PFSK-1 (cell line): ENCODE measurements at regions not wholly inside any gene's neighbourhood (a gene's known extent, or its start where the extent isn't known, plus 50 kb on each side); places are given as distances from the start of the nearest gene placed in this dataset.

Experiments
- FOXP2 ChIP-seq: optimal IDR thresholded peaks from 2 replicates; pipeline ENCODE3; 2011; ENCODE audit warnings: borderline replicate concordance, control low read depth, inconsistent platforms; ENCODE audit not compliant: insufficient read depth; ENCODE audit errors: extremely low read length, extremely low read depth
- POLR2AphosphoS5 ChIP-seq: IDR thresholded peaks from 2 replicates; pipeline ENCODE4 v1.6.1; 2012; ENCODE audit warnings: low read depth, mild to moderate bottlenecking, control low read depth, low read length, moderate library complexity
- SIN3A ChIP-seq: IDR thresholded peaks from 2 replicates; pipeline ENCODE4 v1.6.1; 2012; ENCODE audit warnings: mild to moderate bottlenecking, low read length, moderate library complexity, borderline replicate concordance; ENCODE audit not compliant: insufficient read depth
- TAF1 ChIP-seq: IDR thresholded peaks from 2 replicates; pipeline ENCODE4 v1.6.1; 2012; ENCODE audit warnings: low read length, control low read depth, borderline replicate concordance; ENCODE audit not compliant: insufficient read depth
- TF ChIP-seq, protein P1 (sequence below), 2 experiments: IDR thresholded peaks; 2 replicates each; pipeline versions ENCODE4 v1.6.1 to v1.8.0; 2011 to 2012; ENCODE audit warnings: low read depth in 2 of 2, low read length in 2 of 2, control low read depth in 1 of 2, inconsistent platforms in 1 of 2, mild to moderate bottlenecking in 1 of 2, moderate library complexity in 1 of 2; ENCODE audit not compliant: insufficient read depth in 1 of 2

GRCh38 chr11:22432291-22433093 lies 94.3 kb downstream of the SLC17A6 start:
- TF ChIP-seq POLR2AphosphoS5 (no peak), SIN3A (no peak), FOXP2 (no peak), TAF1 (no peak)
- TF ChIP-seq, protein P1, sequence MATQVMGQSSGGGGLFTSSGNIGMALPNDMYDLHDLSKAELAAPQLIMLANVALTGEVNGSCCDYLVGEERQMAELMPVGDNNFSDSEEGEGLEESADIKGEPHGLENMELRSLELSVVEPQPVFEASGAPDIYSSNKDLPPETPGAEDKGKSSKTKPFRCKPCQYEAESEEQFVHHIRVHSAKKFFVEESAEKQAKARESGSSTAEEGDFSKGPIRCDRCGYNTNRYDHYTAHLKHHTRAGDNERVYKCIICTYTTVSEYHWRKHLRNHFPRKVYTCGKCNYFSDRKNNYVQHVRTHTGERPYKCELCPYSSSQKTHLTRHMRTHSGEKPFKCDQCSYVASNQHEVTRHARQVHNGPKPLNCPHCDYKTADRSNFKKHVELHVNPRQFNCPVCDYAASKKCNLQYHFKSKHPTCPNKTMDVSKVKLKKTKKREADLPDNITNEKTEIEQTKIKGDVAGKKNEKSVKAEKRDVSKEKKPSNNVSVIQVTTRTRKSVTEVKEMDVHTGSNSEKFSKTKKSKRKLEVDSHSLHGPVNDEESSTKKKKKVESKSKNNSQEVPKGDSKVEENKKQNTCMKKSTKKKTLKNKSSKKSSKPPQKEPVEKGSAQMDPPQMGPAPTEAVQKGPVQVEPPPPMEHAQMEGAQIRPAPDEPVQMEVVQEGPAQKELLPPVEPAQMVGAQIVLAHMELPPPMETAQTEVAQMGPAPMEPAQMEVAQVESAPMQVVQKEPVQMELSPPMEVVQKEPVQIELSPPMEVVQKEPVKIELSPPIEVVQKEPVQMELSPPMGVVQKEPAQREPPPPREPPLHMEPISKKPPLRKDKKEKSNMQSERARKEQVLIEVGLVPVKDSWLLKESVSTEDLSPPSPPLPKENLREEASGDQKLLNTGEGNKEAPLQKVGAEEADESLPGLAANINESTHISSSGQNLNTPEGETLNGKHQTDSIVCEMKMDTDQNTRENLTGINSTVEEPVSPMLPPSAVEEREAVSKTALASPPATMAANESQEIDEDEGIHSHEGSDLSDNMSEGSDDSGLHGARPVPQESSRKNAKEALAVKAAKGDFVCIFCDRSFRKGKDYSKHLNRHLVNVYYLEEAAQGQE (IDR thresholded peaks at IDR 0.05; ENCODE audit: insufficient read depth in 1 of 2, low read depth in 2 of 2, low read length in 2 of 2) = no peak

DNA sequence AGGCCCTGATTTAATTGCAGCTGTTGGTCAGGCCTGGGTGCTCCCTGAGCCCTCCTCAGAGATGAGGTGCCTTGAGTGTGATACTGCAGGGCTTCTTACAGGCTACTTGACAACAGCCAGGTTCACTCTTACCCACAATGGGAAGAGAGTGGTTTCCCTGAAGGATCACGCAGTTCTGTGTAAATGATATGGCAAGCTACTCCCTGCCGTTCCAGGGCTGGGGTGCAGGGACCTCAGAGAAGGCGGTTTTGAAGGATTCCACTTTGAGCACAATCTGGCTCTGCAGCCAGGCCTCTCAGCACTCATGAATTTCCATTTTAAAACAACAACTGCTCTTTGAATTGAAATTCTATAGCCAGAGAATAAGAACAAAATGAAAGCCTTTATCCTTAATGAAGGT lies 92.9 kb downstream of the SLC17A6 start:
- TF ChIP-seq, protein P1 (IDR thresholded peaks at IDR 0.05; ENCODE audit: insufficient read depth in 1 of 2, low read depth in 2 of 2, low read length in 2 of 2) = no peak
- TF ChIP-seq POLR2AphosphoS5 = no peak

- TF ChIP-seq TAF1 (no peak), SIN3A (no peak), FOXP2 (no peak), POLR2AphosphoS5 (no peak)
- TF ChIP-seq, protein P1 (IDR thresholded peaks at IDR 0.05; ENCODE audit: insufficient read depth in 1 of 2, low read depth in 2 of 2, low read length in 2 of 2) = no peak
These were observed 92.5 kb downstream of the SLC17A6 start for GRCh38 chr11:22430639-22431038.

- no peak for TF ChIP-seq FOXP2
These were observed 92.0 kb downstream of the SLC17A6 start for GRCh38 chr11:22430141-22430541.
